Thoracic aorta (tissue), 2 donors: ENCODE measurements at regions not wholly inside any gene's neighbourhood (a gene's known extent, or its start where the extent isn't known, plus 50 kb on each side); places are given as distances from the start of the nearest gene placed in this dataset.

Source experiments
- ATAC-seq: fragments of 150-250 bp; one replicate; pipeline ENCODE4 v1.8.0; 2017; ENCODE audit warnings: low read depth; ENCODE audit not compliant: insufficient number of reproducible peaks, low FRiP score
- DNase-seq: peaks from one replicate; pipeline ENCODE4 v3.0.0-alpha.2; 2020; ENCODE audit warnings: low spot score
- H3K27ac ChIP-seq, 2 donors: fragments of 200-600 bp; sonication (generic); 1 replicate in 1 of 2; 2 replicates in 1 of 2; pipeline ENCODE4 v1.5.1; 2016; ENCODE audit warnings: mild to moderate bottlenecking in 2 of 2, moderate library complexity in 2 of 2
- H3K27me3 ChIP-seq: fragments of 200-600 bp; sonication (generic); replicated peaks from 2 replicates; pipeline ENCODE4 v1.6.0; 2016; ENCODE audit warnings: mild to moderate bottlenecking; ENCODE audit not compliant: insufficient read depth
- H3K36me3 ChIP-seq: fragments of 200-600 bp; sonication (generic); one replicate; pipeline ENCODE4 v1.5.1; 2016
- H3K4me1 ChIP-seq, 2 donors: fragments of 200-600 bp; sonication (generic); 1 replicate in 1 of 2; 2 replicates in 1 of 2; pipeline versions ENCODE4 v1.5.1 to v1.6.0; 2016; ENCODE audit warnings: low read depth in 2 of 2, mild to moderate bottlenecking in 1 of 2; ENCODE audit not compliant: control insufficient read depth in 1 of 2
- H3K4me3 ChIP-seq: fragments of 200-600 bp; sonication (generic); 2 replicates; pipeline ENCODE4 v1.5.1; 2016; ENCODE audit warnings: mild to moderate bottlenecking
- H3K9me3 ChIP-seq: fragments of 200-600 bp; sonication (generic); 2 replicates; pipeline ENCODE4 v1.5.1; 2016
- TF ChIP-seq, protein P1 (sequence below): fragments of 200-600 bp; sonication (generic); IDR thresholded peaks from one replicate; pipeline ENCODE4 v1.5.1; 2019; ENCODE audit warnings: antibody characterized with exemption

GRCh38 chr1:187168297-187168696 is 339.5 kb downstream of the PLA2G4A start:
- H3K27ac ChIP-seq, result no peak overlapping the region
- H3K27me3 ChIP-seq, result no peaks in the 10 kb centered on the region
- no peak overlapping the region for H3K4me3 ChIP-seq
- no peak for ATAC-seq
- H3K4me1 ChIP-seq, result no peaks in the 10 kb centered on the region
- DNase-seq, result no peak
- TF ChIP-seq, protein P1, sequence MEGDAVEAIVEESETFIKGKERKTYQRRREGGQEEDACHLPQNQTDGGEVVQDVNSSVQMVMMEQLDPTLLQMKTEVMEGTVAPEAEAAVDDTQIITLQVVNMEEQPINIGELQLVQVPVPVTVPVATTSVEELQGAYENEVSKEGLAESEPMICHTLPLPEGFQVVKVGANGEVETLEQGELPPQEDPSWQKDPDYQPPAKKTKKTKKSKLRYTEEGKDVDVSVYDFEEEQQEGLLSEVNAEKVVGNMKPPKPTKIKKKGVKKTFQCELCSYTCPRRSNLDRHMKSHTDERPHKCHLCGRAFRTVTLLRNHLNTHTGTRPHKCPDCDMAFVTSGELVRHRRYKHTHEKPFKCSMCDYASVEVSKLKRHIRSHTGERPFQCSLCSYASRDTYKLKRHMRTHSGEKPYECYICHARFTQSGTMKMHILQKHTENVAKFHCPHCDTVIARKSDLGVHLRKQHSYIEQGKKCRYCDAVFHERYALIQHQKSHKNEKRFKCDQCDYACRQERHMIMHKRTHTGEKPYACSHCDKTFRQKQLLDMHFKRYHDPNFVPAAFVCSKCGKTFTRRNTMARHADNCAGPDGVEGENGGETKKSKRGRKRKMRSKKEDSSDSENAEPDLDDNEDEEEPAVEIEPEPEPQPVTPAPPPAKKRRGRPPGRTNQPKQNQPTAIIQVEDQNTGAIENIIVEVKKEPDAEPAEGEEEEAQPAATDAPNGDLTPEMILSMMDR, result no peak
- no peaks in the 10 kb centered on the region for H3K9me3 ChIP-seq
- H3K36me3 ChIP-seq, result no peaks in the 10 kb centered on the region

DNA sequence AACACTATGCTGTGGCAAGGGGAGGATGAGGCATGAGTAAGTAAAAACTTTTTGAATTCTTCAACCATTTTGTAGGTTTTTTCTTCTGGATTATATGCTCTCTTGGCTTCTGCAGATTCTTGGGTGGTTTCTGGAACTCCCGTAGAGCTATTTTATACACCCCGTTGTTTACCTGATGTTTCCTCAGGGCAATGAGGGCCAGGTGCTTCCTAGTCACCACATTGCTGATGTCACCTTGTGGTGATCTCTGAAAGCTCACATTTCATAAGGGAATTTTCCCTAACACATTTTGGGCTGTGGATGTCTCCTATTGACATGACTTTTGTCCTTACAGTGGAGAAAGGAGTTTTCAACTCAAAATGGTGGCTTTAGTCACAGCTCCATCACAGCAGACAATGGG is 356.6 kb downstream of the PLA2G4A start:
- Histone ChIP-seq H3K4me3 (no peak overlapping the region), H3K36me3 (no peaks in the 10 kb centered on the region), H3K9me3 (no peaks in the 10 kb centered on the region), H3K27me3 (no peaks in the 10 kb centered on the region), H3K27ac (no peak overlapping the region), H3K4me1 (no peaks in the 10 kb centered on the region)
- no peak for DNase-seq
- TF ChIP-seq, protein P1, result no peak
- no peak for ATAC-seq

DNA sequence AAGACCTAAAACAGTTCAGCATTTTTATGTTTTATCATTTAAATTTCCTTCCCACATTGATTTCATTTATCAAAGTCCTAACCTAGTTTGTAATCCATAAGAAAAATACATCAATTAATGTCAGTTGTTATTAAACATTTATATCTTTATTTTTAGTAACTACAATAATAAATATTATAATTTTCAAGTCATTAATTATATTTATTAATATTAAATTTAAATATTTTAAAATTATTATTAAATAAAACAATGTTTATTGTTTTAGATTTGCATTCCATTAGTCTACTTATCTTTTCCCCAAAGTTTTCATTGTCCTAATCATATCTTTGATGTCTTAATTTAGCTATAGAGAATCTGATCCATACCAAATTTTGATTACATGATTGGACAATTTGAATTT is 368.9 kb downstream of the PLA2G4A start:
- DNase-seq (no peak), ATAC-seq (no peak)
- TF ChIP-seq, protein P1, result no peak
- no peak overlapping the region for H3K27ac ChIP-seq
- H3K27me3 ChIP-seq, result no peaks in the 10 kb centered on the region
- H3K4me1 ChIP-seq, result no peaks in the 10 kb centered on the region
- H3K36me3 ChIP-seq, result no peaks in the 10 kb centered on the region
- no peaks in the 10 kb centered on the region for H3K9me3 ChIP-seq
- no peak overlapping the region for H3K4me3 ChIP-seq

- Histone ChIP-seq H3K27ac (no peak overlapping the region), H3K36me3 (no peaks in the 10 kb centered on the region), H3K4me3 (no peak overlapping the region), H3K9me3 (no peaks in the 10 kb centered on the region), H3K4me1 (no peaks in the 10 kb centered on the region), H3K27me3 (no peaks in the 10 kb centered on the region)
- TF ChIP-seq, protein P1, result no peak
- ATAC-seq, result no peak
- no peak for DNase-seq
These were observed 374.5 kb downstream of the PLA2G4A start for GRCh38 chr1:187203257-187203656.

DNA sequence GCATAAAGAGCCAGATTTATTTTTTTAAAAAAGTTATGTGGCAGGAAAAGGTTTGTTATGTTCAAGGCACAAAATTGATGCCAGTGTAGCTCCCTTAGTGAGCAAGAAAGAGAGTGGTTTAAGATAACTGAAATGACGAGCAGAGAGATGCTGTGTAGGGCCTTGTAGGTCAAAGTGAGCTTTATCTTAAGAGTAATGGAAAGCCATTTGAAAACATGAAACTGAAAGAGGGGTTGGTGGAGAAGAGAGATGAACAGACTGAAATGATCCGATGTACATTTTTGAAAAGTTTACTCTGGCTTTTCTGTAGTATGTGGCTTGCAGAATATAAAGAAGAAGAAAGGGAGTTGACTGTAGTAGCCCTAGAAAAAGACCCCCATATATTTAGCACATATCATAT is 383.6 kb downstream of the PLA2G4A start:
- TF ChIP-seq, protein P1, result no peak
- no peaks in the 10 kb centered on the region for H3K9me3 ChIP-seq
- ATAC-seq (no peak), DNase-seq (no peak)
- no peaks in the 10 kb centered on the region for H3K4me1 ChIP-seq
- no peaks in the 10 kb centered on the region for H3K36me3 ChIP-seq
- H3K4me3 ChIP-seq, result no peak overlapping the region
- H3K27me3 ChIP-seq, result no peaks in the 10 kb centered on the region
- H3K27ac ChIP-seq, result no peak overlapping the region
